Stimulated activated CD8-positive, alpha-beta memory T cell treated with anti-CD3 and anti-CD28 coated beads, Interleukin-7, amount 100 ng/mL, for 4 hours (primary cell): ENCODE measurements at regions not wholly inside any gene's neighbourhood (a gene's known extent, or its start where the extent isn't known, plus 50 kb on each side); places are given as distances from the start of the nearest gene placed in this dataset.

ENCODE experiments used
- DNase-seq, 2 donors: peaks; one replicate each; pipeline ENCODE4 v3.0.0-alpha.2; 2020; ENCODE audit warnings: low read depth in 2 of 2

- DNase-seq = no peak
These were observed 96.9 kb downstream of the FAM76B start for GRCh38 chr11:95692526-95693260.

GRCh38 chr11:95690100-95690499, 99.5 kb downstream of the FAM76B start:
- DNase-seq = no peak

GRCh38 chr11:95688501-95689222, 100.9 kb downstream of the FAM76B start:
- DNase-seq = no peak

GRCh38 chr11:95688015-95688414, 101.6 kb downstream of the FAM76B start:
- no peak for DNase-seq

GRCh38 chr11:95686265-95686664, 103.3 kb downstream of the FAM76B start:
- no peak for DNase-seq

GRCh38 chr11:95684701-95685100, 104.9 kb downstream of the FAM76B start:
- no peak for DNase-seq

GRCh38 chr11:95684170-95684569, 105.4 kb downstream of the FAM76B start:
- DNase-seq = no peak

- DNase-seq = no peak
These were observed 107.0 kb downstream of the FAM76B start for GRCh38 chr11:95682552-95682951.

GRCh38 chr11:95680169-95680929, 109.2 kb downstream of the FAM76B start:
- DNase-seq = no peak

- no peak for DNase-seq
These were observed 110.6 kb downstream of the FAM76B start for GRCh38 chr11:95678988-95679387.

GRCh38 chr11:95676308-95676707, 113.3 kb downstream of the FAM76B start:
- DNase-seq = no peak

- no peak for DNase-seq
These were observed 114.0 kb downstream of the FAM76B start for GRCh38 chr11:95675585-95675984.

- DNase-seq = peak in 1 of 2 donors; percentile 7
These were observed 114.8 kb downstream of the FAM76B start for GRCh38 chr11:95674657-95675358.

- DNase-seq = no peak
These were observed 117.8 kb downstream of the FAM76B start for GRCh38 chr11:95671768-95672167.

GRCh38 chr11:95668131-95668530, 121.5 kb downstream of the FAM76B start:
- no peak for DNase-seq

GRCh38 chr11:95661162-95661561, 128.4 kb downstream of the FAM76B start:
- DNase-seq = no peak

- no peak for DNase-seq
These were observed 129.5 kb downstream of the FAM76B start for GRCh38 chr11:95660038-95660437.

- no peak for DNase-seq
These were observed 130.5 kb downstream of the FAM76B start for GRCh38 chr11:95659088-95659487.

GRCh38 chr11:95655536-95655935, 134.0 kb downstream of the FAM76B start:
- DNase-seq = no peak

- no peak for DNase-seq
These were observed 135.9 kb downstream of the FAM76B start for GRCh38 chr11:95653680-95654079.

GRCh38 chr11:95653099-95653498, 136.5 kb downstream of the FAM76B start:
- DNase-seq = no peak

- DNase-seq = no peak
These were observed 137.5 kb downstream of the FAM76B start for GRCh38 chr11:95652002-95652472.
